Stimulated activated CD4-positive, alpha-beta T cell treated with anti-CD3 and anti-CD28 coated beads, Interleukin-1b, Interleukin-23, amount 100 ng/mL, for 24 hours (primary cell): ENCODE measurements at regions not wholly inside any gene's neighbourhood (a gene's known extent, or its start where the extent isn't known, plus 50 kb on each side); places are given as distances from the start of the nearest gene placed in this dataset.
"Not testable (repeated sequence)": the region's sequence is repeated elsewhere in the genome, so short reads cannot be mapped to it uniquely, and the experiment has no call there.

ENCODE experiments used
- DNase-seq, 4 experiments: peaks; one replicate each; pipeline ENCODE4 v3.0.0-alpha.2; 2020; ENCODE audit warnings: low read depth in 4 of 4, low spot score in 1 of 4

DNA sequence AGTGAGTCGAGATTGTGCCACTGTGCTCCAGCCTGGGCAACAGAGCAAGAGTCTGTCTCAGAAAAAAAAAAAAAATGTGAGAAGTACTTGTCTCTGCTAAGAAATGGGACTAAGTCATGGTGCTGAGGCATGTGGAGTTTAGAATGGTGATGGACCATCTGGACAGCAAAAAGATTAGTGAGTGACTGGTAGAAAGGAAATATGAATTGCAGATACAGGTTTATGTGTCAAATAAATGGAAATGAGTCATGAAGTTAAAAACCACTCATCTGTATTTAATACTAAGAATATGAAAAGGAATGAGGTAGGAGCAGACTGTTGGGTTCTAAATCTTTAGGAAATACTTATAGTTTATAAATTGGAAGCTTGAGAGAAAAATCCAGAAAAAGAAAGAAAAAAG, 625.7 kb upstream of the ANKRD30A start:
- DNase-seq = no peak

DNA sequence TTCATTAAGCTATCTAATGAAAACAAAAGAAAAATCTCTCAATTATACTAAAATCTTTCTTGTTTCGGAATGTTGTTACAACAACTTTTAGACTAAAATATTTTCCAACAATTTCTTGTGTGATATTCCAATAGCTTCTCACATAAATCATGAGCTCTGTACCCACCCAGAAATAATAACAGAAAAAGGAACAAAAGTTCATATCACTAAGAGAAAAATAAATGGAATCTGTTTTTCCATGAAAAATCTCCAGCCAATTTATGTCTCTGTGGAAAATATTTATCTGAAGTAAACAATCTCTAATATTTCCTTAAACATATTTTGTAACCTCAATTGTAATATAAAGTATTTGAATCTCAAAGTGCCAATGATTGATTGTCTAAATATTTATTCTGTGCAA, 628.6 kb upstream of the ANKRD30A start:
- DNase-seq = no peak

DNA sequence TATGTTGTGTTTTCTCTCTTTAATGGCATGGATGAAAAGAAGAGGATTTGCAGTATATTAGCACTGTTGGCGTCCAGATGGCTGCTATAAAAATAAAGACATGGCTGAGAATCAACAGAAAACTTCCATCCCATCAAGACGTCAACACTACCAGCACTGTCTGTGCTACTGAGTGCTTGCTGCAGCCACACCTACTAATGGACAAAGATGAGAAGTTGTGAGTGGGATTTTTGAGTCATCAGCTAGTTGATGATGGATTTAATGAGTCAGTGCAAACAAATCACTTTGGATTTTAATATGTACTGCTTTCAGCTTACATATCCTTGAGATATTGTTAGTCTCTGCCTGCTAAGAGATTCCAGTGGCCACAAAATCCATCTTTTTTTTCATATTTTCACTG, 631.0 kb upstream of the ANKRD30A start:
- no peak for DNase-seq

DNA sequence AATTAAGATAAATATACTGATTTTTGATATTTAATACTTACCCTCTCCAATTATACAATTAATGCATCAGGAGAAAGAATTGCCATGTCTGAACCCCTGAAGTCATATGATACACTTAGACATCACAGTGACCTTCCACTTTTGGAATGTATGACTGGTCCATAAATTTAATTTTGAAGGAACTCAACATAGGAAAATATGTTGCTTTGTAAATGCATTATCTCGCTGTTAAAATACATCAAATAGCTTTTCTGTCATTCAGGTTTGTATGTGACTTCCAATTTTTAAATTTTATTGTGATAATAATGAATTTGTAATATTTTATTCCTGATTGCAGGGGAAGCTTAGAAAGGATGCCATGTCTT, 631.9 kb upstream of the ANKRD30A start:
- no peak for DNase-seq

DNA sequence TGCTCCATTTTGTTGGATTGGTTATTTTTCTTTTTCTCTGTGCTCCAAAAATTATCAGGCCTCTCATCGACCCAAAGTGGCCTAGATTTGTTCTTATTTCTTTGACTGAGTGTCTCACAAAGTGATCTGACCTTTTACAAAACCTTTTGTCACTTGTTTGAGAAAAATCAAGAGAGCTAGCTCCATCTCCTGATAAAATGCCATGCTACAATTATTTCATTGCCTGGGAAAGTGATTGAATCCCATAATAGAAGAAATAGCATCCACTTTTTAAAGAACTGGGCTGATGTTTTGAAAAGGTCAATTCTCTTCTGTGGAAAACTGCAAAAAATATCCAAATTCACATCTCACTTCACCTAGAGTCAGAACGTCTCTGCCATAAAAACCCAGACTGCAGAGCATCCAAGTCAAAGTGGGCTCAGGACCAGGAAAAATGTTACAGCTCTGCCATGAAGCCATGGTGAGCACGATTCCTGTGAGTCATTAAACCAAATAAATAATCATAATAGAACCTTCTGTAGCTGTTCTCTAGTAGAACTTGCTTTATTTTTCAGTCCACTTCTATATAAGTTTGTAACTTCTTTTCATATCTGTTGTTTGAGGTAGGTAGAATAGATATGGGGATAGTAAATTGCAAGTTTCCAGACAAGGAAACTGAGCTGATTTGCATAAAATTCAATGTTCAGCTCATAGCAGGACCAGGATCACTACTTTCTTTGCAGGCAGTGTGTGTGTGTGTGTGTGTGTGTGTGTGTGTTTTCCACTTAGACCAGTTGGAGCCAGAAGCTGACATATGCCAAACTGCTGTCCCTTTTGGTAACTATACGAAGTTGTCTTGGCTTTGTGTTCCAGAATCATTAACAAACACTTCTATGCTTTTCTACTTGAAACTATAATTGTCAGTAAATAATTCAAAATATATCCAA, 632.5 kb upstream of the ANKRD30A start:
- no peak for DNase-seq

DNA sequence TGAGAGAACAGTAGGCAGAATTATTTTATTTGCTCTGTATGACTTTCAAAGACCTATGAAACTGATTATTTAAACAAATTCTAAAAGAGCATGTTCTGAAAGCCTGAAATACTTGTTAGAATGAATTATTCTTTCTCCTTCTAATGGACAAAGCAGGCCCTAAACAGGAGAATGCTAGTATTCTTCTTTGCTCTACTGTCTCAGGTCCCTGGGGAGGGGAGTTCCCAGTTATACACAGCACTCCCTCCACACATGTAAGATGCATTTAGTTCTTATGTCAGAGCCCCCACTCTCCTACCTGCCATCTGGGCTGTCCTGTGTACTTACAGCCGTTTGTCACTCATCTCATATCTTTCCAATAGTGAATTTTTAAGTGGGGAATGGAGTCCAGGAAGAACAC, 633.5 kb upstream of the ANKRD30A start:
- no peak for DNase-seq

DNA sequence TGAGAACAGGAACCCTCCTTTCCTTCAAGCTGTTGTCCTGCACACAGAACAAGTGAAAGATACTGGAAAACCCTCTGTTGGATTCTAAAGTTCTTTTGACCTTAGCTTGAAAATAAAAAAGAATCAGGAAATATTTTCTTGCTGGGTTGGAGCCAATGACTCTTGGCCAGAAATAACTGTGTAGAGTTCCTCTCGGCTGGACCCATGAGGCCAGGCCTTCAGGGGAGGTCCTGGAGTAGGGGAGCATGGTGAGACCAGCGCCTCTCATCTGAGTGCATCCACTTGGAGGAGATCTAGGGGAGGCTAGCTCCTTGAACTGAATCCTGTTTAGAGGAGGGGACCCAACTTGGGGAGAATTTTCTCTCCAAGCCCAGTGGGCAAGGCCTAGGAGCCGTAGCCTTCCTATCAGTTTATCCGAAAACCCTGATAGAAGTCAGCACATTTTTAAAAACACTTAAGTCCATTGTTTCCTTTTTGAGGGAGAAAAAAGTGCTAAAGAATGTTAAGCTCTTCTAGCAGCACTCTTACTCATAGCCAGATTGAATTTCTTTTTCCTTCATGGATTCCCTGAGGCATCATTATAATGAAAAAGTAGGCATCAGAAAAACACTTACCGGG, 635.7 kb upstream of the ANKRD30A start:
- no peak for DNase-seq

DNA sequence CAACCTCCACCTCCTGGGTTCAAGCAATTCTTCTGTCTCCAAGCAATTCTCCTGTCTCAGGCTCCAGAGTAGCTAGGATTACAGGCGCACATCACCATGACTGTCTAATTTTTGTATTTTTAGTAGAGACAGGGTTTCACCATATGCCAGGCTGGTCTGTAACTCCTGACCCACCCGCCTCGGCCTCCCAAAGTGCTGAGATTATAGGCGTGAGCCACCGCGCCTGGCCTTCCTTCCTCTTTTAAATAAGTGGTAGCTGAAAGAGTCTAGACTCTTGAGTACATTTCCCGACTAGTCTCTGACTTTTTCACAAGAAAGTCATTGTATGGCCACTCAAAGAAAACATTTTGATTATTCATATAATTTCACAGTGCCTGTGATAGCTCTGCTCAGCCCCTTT, 636.2 kb upstream of the ANKRD30A start:
- no peak for DNase-seq

DNA sequence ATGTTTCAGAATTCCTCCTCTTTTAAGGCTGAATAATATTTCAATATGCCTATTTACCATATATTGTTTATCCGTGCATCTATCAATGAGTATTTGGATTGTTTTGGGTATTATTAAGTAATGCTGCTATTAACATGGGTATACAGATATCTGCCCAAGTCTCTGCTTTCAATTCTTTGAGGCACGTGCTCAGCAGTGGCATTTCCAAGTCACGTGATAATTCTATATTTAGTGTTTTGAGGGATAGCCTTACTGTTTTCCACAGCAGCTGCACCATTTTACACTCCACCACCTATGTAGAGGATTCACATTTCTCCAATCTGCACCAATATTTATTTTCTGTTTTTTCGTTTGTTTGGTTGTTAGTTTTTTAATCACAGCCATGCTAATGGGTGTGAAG, 636.8 kb upstream of the ANKRD30A start:
- DNase-seq = no peak

DNA sequence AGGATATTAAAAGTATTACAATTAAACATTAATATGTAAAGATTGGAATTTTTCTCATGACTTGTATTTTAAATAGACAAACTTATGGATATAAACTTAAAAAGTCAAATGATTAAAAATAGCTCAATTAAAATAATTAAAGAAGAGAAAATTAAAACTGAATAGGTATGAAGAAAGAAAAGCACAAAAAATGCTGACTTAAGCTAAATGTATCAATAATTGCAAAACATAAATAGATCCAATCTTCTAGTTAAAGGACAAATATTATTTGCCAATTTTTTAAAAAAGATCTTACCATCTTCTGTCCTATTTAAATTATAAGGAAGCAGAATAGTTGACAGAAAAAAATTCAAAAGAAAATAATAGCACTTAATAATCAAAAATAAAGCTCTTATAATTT, 646.3 kb upstream of the ANKRD30A start:
- DNase-seq = no peak

DNA sequence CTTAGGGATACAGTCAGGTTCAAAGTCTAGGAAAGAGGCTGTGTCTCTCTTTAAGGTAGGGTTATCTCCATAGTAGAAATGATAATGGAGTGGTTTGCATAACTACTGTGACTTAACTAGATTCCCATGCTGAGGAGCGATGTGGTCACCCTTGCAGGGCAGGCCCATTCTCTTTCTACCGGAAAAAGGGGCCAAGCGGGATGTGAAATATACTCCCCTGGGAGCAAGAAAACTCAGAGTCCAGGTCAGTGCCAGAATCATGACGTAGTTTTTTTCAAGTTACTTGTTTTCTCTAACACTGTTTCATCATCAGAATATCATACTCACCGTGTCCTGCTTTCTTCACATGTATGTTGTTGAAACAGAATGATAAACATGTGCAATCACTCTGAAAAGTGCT, 649.0 kb upstream of the ANKRD30A start:
- DNase-seq = no peak

DNA sequence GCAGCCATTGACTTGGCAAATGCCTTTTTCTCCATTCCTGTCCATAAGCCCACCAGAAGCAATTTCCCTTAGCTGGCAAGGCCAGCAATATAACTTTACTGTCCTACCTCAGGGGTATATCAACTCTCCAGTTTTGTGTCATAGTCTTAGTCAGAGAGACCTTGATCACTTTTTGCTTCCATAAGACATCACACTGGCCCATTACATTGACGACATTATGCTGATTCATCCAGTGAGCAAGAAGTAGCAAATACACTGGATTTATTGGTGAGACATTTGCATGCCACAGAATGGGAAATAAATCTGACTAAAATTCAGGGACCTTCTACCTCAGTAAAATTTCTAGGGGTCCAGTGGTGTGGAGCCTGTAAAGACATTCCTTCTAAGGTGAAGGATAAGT, 649.7 kb upstream of the ANKRD30A start:
- no peak for DNase-seq

DNA sequence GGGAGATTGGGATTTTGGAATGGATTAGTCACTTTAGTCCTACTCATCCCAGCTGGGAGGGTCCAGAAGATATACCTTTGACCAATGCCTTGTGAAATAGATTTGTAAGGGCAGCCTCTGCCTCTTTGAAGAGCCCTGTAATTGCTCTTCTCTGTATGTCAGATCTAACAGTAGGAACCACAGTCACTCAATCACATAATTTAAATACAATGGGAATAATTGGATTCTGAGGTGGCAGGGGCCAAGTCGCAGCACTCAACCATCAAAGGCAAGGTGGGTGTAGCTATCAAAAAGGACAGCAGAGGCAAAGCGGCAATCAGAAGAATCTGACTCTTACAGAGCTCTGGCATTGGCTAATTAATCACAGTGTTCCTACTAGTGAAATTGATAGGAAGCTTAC, 650.9 kb upstream of the ANKRD30A start:
- no peak for DNase-seq

DNA sequence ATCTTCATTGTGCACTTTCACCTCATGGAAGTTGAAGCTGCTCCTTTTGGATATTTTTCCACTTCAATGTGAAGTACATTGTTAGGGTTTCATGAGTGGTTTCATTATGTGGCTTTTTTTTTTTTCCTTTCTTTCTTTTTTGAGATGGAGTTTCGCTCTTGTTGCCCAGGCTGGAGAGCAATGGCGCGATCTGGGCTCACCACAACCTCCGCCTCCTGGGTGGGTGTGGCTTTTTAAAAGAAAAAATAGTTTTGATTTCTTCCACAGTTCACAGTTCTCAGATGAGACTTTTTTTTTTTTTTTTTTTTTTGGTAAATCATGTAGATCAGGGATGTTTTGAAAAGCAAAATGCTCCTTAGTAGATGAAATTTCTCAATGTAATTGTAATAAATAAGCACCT, 652.3 kb upstream of the ANKRD30A start:
- no peak for DNase-seq

DNA sequence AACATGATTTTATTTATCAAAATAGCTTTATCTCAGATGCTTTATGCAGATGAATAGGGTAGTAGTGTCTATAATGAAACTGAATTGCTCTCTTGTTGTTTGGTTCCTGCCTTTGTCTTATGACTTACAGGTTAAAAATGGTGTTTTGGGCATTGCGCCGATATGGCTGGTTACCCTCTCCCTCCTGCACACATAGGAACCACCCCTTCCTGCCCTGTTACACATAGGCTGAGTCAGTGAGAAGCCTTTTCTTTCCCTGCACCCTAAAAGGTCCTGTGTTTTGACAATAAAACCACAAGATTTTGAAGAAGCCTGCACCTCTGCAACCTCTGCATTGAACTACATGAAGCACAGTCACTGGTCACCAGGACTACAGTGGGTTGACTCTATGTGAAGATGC, 655.8 kb upstream of the ANKRD30A start:
- DNase-seq = no peak

DNA sequence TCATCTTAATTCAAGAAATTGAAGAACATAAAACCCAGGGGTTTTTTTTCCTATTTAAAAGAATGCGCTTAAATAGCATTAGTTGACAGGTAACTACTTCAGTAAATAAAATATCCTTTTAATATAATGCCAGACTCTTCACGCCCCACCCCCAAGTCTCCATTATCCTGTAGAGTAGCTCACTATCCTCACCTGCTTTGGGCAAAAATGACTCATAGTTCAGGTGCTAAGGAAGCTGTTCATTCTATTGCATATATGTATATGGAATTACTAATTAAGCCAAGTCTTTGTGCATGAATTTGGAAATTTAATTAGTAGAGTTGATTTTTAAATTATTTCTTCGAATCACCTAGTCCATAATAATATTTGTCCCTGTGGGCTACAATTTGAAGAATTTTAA, 656.8 kb upstream of the ANKRD30A start:
- DNase-seq = no peak

DNA sequence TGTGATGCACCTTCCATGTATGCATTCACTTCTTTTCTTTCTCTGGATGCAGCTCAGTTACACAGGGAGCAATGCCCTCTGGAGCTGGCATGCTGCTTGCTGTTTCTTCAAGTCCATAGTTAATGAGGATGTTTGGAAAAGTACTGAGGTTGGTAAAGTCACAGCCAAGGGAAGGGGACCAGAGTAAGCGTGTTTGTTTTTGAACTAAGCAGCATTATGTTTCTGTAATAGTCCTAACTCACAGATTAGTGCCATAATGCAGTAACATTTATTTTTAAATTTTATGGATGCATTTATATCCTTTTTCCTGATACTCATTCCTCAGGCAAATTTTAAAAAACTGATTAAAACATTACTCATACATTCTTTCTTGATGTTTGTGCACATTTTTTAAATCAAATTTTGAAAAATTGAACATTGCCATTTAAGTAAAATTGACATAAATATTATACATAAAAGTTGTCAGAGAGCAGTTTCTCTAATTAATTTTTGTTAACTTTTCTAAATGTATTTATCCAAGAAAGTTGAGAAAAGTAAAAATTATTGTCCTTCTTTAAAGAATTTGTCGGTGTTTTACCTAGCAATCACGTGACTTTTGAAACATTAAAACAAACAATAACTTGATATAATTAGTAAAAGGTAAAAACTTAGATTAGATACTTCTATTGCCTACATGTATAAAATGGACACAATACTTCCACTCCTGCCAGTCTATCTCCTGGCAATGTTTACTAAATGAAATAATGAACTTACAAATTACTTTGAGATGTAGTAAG, 659.6 kb upstream of the ANKRD30A start:
- no peak for DNase-seq

DNA sequence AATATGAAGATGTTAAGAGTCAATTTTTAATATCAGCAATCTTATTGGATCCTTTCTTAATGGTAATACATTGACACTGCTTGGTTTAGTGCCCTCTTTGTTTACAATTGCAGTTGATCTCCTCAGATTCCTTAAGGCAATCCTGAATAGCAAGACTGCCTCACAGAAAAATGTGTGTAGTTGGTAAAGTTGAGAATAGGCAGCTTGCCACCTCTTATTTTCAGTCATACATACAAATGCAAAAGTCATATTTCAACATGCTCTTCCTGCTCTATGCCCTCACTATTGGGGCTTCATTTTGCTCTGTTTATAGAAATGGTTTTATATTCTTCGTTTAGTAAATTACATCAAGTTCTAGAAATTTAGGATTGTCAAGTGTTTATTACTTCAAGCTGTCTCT, 661.1 kb upstream of the ANKRD30A start:
- no peak for DNase-seq

DNA sequence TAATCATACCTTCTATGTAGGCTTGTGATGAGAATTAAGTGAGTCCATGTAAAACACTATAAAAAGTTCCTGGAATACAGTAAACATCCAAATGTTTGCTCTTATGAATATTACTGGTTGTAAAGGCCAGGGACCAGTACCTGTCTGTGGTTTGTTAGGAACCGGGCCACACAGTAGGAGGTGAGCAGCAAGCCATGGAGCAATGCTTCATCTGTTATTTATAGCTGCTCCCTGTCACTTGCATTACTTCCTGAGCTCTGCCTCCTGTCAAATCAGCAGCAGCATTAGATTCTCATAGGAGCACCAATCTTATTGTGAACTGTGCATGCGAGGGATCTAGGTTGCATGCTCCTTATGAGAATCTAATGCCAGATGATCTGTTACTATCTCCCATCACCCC, 662.0 kb upstream of the ANKRD30A start:
- no peak for DNase-seq

DNA sequence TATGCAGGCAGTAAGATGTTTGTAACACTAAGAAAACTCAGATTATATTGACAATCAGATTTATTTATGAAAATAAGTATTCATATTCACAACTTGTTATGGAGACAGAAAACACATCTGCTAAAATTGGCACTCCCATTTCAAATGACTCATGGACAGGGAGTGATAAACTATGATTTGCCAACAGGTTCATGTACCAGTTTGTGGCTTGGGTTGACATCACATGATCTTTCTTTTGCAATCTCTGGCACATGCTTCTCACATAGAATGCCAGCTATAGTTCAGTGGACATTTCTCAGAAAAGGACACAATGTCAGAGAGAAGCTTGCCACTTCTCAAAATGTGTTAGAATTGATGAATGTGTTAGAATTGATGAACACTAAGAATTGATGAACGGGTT, 663.2 kb upstream of the ANKRD30A start:
- no peak for DNase-seq

DNA sequence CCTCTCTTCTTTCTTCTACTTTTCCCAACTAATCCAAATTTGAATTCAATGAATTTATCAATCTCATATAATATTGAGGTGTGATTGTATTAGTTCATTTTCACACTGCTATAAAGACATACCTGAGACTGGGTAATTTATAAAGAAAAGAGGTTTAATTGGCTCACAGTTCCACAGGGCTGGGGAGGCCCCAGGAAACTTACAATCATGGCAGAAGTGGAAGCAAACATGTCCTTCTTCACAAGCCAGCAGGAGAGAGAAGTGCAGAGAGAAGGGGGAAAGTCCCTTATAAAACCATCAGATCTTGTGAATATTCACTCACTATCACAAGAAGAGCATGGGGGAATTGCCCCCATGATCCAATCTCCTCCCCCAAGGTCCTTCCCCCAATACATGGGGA, 667.0 kb upstream of the ANKRD30A start:
- not testable (repeated sequence) for DNase-seq

DNA sequence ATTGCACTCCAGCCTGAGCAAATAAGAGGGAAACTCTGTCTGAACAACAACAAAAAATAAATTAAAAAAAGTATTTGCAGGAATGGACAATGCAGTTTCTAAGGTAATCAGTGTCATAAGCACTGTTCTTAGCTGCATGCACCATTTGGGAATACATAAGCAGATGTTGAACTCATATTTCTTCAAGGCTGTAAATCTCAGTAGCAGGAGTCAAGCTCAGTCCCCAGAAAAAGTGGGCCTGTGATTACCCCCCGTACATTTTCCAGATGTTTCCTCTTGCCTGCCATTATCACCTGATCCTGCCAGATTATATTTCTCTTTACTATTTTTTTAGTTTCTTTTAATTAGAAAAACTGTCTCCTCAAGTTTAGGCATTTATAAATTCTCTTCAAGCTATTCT, 667.6 kb upstream of the ANKRD30A start:
- DNase-seq = no peak
